ENCODE measurements at regions not wholly inside any gene's neighbourhood (a gene's known extent, or its start where the extent isn't known, plus 50 kb on each side); places are given as distances from the start of the nearest gene placed in this dataset.

DNA sequence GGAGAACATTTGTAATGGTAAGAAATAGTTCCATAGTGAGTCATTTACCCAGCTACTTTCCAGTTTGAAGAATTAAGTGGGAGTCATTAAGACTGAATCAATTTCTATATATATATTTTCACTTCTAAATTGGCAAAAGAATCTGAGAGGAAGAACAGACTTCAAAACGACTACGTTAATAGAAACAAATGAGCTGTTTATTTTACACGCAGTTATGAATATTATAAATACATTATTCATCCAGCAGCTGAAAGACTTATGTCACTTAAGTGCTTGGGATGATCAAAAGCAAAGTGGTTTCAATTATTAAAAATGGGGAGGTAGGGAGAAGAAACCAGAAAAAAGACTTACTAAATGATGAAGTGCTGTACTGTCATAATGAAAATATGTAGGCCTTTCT is 260.5 kb upstream of the DDX53 start:
- no peak for DNase-seq
- WGBS (ENCODE audit: insufficient coverage), result no CpG with 5 or more reads among the region's 3 CpGs
- Histone ChIP-seq H3K79me2 (ENCODE audit: insufficient read depth, low read length) (no peaks in the 10 kb centered on the region), H2AFZ (ENCODE audit: insufficient read depth, low read depth, low read length, poor library complexity, severe bottlenecking) (no peak overlapping the region), H3K27me3 (ENCODE audit: control insufficient read depth in 2 of 2, insufficient read depth in 2 of 2, low read length in 2 of 2) (no peaks in the 10 kb centered on the region), H3K9me3 (replicated peaks in 1 of 2; ENCODE audit: control insufficient read depth in 1 of 2, insufficient read depth in 1 of 2, low read length in 2 of 2) (no peaks in the 10 kb centered on the region), H3K27ac (ENCODE audit: low read depth in 1 of 2, low read length in 2 of 2) (no peak overlapping the region), H3K9ac (ENCODE audit: insufficient read depth, low read length, poor library complexity, severe bottlenecking) (no peak overlapping the region), H3K4me2 (replicated peaks; ENCODE audit: extremely low read depth, low read length, poor library complexity, severe bottlenecking) (no peak overlapping the region), H3K36me3 (replicated peaks in 1 of 2; ENCODE audit: control insufficient read depth in 1 of 2, insufficient read depth in 2 of 2, low read length in 2 of 2) (no peaks in the 10 kb centered on the region), H3K4me1 (ENCODE audit: control insufficient read depth in 1 of 2, insufficient read depth in 2 of 2, low read length in 2 of 2) (no peaks in the 10 kb centered on the region), H3K4me3 (replicated peaks in 1 of 3; ENCODE audit: low read depth in 2 of 3, low read length in 3 of 3) (no peak overlapping the region), H4K20me1 (ENCODE audit: insufficient read depth, low read length) (no peaks in the 10 kb centered on the region)
- TF ChIP-seq, protein P1, sequence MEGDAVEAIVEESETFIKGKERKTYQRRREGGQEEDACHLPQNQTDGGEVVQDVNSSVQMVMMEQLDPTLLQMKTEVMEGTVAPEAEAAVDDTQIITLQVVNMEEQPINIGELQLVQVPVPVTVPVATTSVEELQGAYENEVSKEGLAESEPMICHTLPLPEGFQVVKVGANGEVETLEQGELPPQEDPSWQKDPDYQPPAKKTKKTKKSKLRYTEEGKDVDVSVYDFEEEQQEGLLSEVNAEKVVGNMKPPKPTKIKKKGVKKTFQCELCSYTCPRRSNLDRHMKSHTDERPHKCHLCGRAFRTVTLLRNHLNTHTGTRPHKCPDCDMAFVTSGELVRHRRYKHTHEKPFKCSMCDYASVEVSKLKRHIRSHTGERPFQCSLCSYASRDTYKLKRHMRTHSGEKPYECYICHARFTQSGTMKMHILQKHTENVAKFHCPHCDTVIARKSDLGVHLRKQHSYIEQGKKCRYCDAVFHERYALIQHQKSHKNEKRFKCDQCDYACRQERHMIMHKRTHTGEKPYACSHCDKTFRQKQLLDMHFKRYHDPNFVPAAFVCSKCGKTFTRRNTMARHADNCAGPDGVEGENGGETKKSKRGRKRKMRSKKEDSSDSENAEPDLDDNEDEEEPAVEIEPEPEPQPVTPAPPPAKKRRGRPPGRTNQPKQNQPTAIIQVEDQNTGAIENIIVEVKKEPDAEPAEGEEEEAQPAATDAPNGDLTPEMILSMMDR (IDR thresholded peaks at IDR 0.05), result no peak
- intact Hi-C loops (cut with micrococcal nuclease), result no loop called here
- no peaks in the 10 kb centered on the region for H3K4me1 Mint-ChIP-seq
- H3K9me3 Mint-ChIP-seq, result peaks cover 0 to 3% (median 0%) of the 10 kb centered on the region in 7 donors
- peaks cover 0 to 3% (median 0%) of the 10 kb centered on the region in 3 donors for H3K27me3 Mint-ChIP-seq (ENCODE audit: low read depth in 3 of 3)
- H3K36me3 Mint-ChIP-seq, result no peaks in the 10 kb centered on the region
- no peak overlapping the region for H3K4me3 Mint-ChIP-seq
- H3K27ac Mint-ChIP-seq, result no peak overlapping the region

DNA sequence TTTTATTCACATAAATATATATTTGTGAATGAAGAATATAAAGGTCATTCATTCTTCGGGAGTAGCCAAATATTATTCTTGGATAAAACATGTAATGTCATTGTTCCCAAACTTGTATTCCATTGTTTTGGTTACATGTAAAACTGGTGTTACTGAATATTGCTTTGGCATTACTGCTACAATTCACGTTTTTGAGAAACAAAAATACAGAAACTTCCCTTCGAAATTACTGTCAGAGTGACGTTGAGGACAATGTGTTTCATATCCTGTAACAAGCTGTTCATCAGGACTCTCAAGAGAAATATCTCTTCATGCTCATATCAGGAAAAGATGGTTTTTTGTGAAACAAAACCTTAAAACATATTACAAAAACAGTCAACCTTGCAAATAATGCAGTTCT is 258.9 kb upstream of the DDX53 start:
- H3K4me3 ChIP-seq (replicated peaks in 1 of 3; ENCODE audit: low read depth in 2 of 3, low read length in 3 of 3), result no peak overlapping the region
- H3K36me3 ChIP-seq (replicated peaks in 1 of 2; ENCODE audit: control insufficient read depth in 1 of 2, insufficient read depth in 2 of 2, low read length in 2 of 2), result no peaks in the 10 kb centered on the region
- Mint-ChIP-seq H3K4me1 (no peaks in the 10 kb centered on the region), H3K4me3 (no peak overlapping the region), H3K27ac (no peak overlapping the region), H3K27me3 (ENCODE audit: low read depth in 3 of 3) (peaks cover 0 to 3% (median 0%) of the 10 kb centered on the region in 3 donors), H3K9me3 (peaks cover 0 to 3% (median 0%) of the 10 kb centered on the region in 7 donors), H3K36me3 (no peaks in the 10 kb centered on the region)
- no peaks in the 10 kb centered on the region for H4K20me1 ChIP-seq (ENCODE audit: insufficient read depth, low read length)
- intact Hi-C loops (cut with micrococcal nuclease), result no loop called here
- no peaks in the 10 kb centered on the region for H3K4me1 ChIP-seq (ENCODE audit: control insufficient read depth in 1 of 2, insufficient read depth in 2 of 2, low read length in 2 of 2)
- no peaks in the 10 kb centered on the region for H3K27me3 ChIP-seq (ENCODE audit: control insufficient read depth in 2 of 2, insufficient read depth in 2 of 2, low read length in 2 of 2)
- no peak overlapping the region for H3K4me2 ChIP-seq (replicated peaks; ENCODE audit: extremely low read depth, low read length, poor library complexity, severe bottlenecking)
- no peak overlapping the region for H2AFZ ChIP-seq (ENCODE audit: insufficient read depth, low read depth, low read length, poor library complexity, severe bottlenecking)
- TF ChIP-seq, protein P1 (IDR thresholded peaks at IDR 0.05), result no peak
- WGBS (ENCODE audit: insufficient coverage), result no CpG with 5 or more reads among the region's 4 CpGs
- no peak overlapping the region for H3K27ac ChIP-seq (ENCODE audit: low read depth in 1 of 2, low read length in 2 of 2)
- DNase-seq, result no peak
- H3K9me3 ChIP-seq (replicated peaks in 1 of 2; ENCODE audit: control insufficient read depth in 1 of 2, insufficient read depth in 1 of 2, low read length in 2 of 2), result no peaks in the 10 kb centered on the region
- no peak overlapping the region for H3K9ac ChIP-seq (ENCODE audit: insufficient read depth, low read length, poor library complexity, severe bottlenecking)
- no peaks in the 10 kb centered on the region for H3K79me2 ChIP-seq (ENCODE audit: insufficient read depth, low read length)
